Ovary (tissue), 3 donors: ENCODE measurements at regions not wholly inside any gene's neighbourhood (a gene's known extent, or its start where the extent isn't known, plus 50 kb on each side); places are given as distances from the start of the nearest gene placed in this dataset.
"Not testable (repeated sequence)": the region's sequence is repeated elsewhere in the genome, so short reads cannot be mapped to it uniquely, and the experiment has no call there.

Experiments
- CTCF ChIP-seq, 3 donors: fragments of 450-650 bp in 2 of 3; fragments of 200-600 bp in 1 of 3; IDR thresholded peaks; one replicate each; pipeline versions ENCODE4 v1.5.1 to v1.8.0; 2016 to 2022; ENCODE audit warnings: antibody characterized with exemption in 3 of 3, mild to moderate bottlenecking in 1 of 3
- EP300 ChIP-seq: sonication (generic); formaldehyde crosslinking; IDR thresholded peaks from one replicate; pipeline ENCODE4 v1.6.1; 2017; ENCODE audit warnings: antibody characterized with exemption
- POLR2A ChIP-seq: fragments of 450-650 bp; IDR thresholded peaks from one replicate; pipeline ENCODE4 v1.6.1; 2017; ENCODE audit warnings: antibody characterized with exemption, mild to moderate bottlenecking, moderate library complexity
- donor health status: DM: no; HTN: no; CAD: no.

GRCh38 chr9:42513535-42513934 is 330.1 kb downstream of the SPATA31A6 start:
- not testable (repeated sequence) for TF ChIP-seq CTCF (IDR thresholded peaks at IDR 0.05); POLR2A; EP300
